HL-60 (cell line): ENCODE measurements at regions not wholly inside any gene's neighbourhood (a gene's known extent, or its start where the extent isn't known, plus 50 kb on each side); places are given as distances from the start of the nearest gene placed in this dataset.

Source experiments
- DNase-seq, 2 experiments: peaks; one replicate each; pipeline ENCODE4 v3.0.0-alpha.2; 2010 to 2020; ENCODE audit warnings: low read depth in 1 of 2, low spot score in 1 of 2
- H3K27ac ChIP-seq: fragments of 250-450 bp; sonication (Bioruptor Pico); replicated peaks from 2 replicates; pipeline ENCODE4 v1.5.1; 2020; ENCODE audit warnings: mild to moderate bottlenecking, moderate library complexity
- H3K27me3 ChIP-seq: fragments of 250-450 bp; sonication (Bioruptor Pico); 2 replicates; pipeline ENCODE4 v1.5.1; 2021; ENCODE audit warnings: mild to moderate bottlenecking, moderate library complexity; ENCODE audit not compliant: insufficient read depth, poor library complexity, severe bottlenecking
- H3K4me3 ChIP-seq: replicated peaks from 2 replicates; pipeline ENCODE4 v1.5.1; 2011; ENCODE audit warnings: mild to moderate bottlenecking, control low read depth, low read length; ENCODE audit not compliant: insufficient read depth
- GABPA ChIP-seq: IDR thresholded peaks from 2 replicates; pipeline ENCODE4 v1.6.1; 2012; ENCODE audit warnings: low read depth
- POLR2AphosphoS5 ChIP-seq: IDR thresholded peaks from 2 replicates; pipeline ENCODE4 v1.6.1; 2012; ENCODE audit warnings: low read depth
- SPI1 ChIP-seq: IDR thresholded peaks from 2 replicates; pipeline ENCODE4 v1.6.1; 2012; ENCODE audit warnings: low read depth, mild to moderate bottlenecking, borderline replicate concordance
- TF ChIP-seq, protein P1 (sequence below): IDR thresholded peaks from one replicate; pipeline ENCODE4 v1.5.1; 2011; ENCODE audit warnings: low read length, control low read depth, inconsistent platforms; ENCODE audit not compliant: insufficient read depth
- TF ChIP-seq, protein P2 (sequence below): IDR thresholded peaks from 2 replicates; pipeline ENCODE4 v1.6.1; 2012; ENCODE audit warnings: low read depth; ENCODE audit not compliant: insufficient replicate concordance

DNA sequence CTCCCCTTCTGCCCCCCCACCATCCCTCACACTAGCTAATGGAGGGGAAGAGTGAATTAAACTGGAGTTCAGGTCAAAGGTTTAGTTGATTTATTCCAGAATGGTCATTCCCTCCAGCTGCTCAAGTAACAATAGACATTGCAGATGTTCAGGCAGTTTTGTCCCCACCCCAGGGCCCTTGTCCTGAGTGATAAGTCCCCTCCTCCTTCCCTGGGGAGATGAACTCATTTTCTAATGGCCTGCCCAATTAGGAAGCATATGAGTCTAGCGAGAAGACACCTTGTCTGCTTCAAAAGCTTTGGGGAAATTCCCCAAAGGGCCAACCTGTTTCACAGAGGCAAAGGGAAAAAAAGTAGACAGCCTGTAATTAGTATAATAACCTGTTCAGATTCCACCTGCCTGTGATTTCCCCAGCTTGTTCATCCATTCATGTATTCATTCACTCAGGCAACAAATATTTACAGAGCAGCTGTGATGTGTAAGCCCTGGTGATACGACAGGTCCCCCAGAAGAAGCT, 165.3 kb downstream of the SHQ1 start:
- TF ChIP-seq, protein P1, sequence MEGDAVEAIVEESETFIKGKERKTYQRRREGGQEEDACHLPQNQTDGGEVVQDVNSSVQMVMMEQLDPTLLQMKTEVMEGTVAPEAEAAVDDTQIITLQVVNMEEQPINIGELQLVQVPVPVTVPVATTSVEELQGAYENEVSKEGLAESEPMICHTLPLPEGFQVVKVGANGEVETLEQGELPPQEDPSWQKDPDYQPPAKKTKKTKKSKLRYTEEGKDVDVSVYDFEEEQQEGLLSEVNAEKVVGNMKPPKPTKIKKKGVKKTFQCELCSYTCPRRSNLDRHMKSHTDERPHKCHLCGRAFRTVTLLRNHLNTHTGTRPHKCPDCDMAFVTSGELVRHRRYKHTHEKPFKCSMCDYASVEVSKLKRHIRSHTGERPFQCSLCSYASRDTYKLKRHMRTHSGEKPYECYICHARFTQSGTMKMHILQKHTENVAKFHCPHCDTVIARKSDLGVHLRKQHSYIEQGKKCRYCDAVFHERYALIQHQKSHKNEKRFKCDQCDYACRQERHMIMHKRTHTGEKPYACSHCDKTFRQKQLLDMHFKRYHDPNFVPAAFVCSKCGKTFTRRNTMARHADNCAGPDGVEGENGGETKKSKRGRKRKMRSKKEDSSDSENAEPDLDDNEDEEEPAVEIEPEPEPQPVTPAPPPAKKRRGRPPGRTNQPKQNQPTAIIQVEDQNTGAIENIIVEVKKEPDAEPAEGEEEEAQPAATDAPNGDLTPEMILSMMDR = no peak
- TF ChIP-seq GABPA (no peak), POLR2AphosphoS5 (no peak), SPI1 (no peak)
- TF ChIP-seq, protein P2, sequence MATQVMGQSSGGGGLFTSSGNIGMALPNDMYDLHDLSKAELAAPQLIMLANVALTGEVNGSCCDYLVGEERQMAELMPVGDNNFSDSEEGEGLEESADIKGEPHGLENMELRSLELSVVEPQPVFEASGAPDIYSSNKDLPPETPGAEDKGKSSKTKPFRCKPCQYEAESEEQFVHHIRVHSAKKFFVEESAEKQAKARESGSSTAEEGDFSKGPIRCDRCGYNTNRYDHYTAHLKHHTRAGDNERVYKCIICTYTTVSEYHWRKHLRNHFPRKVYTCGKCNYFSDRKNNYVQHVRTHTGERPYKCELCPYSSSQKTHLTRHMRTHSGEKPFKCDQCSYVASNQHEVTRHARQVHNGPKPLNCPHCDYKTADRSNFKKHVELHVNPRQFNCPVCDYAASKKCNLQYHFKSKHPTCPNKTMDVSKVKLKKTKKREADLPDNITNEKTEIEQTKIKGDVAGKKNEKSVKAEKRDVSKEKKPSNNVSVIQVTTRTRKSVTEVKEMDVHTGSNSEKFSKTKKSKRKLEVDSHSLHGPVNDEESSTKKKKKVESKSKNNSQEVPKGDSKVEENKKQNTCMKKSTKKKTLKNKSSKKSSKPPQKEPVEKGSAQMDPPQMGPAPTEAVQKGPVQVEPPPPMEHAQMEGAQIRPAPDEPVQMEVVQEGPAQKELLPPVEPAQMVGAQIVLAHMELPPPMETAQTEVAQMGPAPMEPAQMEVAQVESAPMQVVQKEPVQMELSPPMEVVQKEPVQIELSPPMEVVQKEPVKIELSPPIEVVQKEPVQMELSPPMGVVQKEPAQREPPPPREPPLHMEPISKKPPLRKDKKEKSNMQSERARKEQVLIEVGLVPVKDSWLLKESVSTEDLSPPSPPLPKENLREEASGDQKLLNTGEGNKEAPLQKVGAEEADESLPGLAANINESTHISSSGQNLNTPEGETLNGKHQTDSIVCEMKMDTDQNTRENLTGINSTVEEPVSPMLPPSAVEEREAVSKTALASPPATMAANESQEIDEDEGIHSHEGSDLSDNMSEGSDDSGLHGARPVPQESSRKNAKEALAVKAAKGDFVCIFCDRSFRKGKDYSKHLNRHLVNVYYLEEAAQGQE = no peak
- Histone ChIP-seq H3K27ac (no peak overlapping the region), H3K27me3 (no peaks in the 10 kb centered on the region), H3K4me3 (no peak overlapping the region)
- no peak for DNase-seq

DNA sequence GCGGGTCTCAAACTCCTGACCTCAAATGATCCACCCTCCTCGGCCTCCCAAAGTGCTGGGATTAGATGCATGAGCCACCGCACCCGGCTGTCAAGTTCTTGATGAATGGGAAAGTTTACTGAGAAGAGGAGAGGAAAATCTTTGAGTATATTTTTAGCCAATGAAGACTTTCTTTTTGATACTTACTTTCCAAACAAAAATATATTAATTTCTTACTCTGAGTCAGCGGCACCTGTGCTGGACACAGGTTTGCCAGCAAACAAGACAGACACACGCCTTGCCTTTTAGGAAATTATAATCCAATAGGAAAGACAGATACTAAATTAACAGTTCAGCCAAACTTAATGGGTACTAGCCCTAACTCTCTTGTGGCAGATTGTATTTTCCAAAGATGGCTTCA, 166.6 kb downstream of the SHQ1 start:
- Histone ChIP-seq H3K27me3 (no peaks in the 10 kb centered on the region), H3K27ac (no peak overlapping the region), H3K4me3 (no peak overlapping the region)
- no peak for DNase-seq
- TF ChIP-seq SPI1 (no peak), GABPA (no peak), POLR2AphosphoS5 (no peak)
- TF ChIP-seq, protein P1 = no peak
- TF ChIP-seq, protein P2 = no peak

DNA sequence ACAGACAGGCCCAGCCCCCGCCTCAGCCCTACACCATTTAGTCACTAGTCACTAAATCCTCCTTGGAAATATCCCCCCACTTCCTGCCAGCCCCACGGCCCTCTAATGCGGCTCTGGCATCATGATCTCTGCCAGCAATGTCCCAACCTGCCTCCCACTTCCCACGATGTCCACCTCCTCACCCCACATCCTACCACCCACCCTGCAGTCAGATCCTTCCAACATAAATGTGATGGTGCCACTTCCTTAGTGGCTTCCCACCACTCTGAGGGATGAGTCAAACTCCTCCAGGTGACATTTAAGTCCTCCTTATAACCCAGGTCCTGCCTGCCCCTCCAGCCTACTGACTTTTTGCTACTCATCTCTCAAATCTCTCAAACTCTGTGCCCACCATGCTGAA, 167.5 kb downstream of the SHQ1 start:
- TF ChIP-seq, protein P1 = no peak
- TF ChIP-seq, protein P2 = no peak
- no peak for TF ChIP-seq POLR2AphosphoS5
- TF ChIP-seq SPI1 = no peak
- TF ChIP-seq GABPA = no peak
- DNase-seq = no peak
- Histone ChIP-seq H3K27ac (no peak overlapping the region), H3K4me3 (no peak overlapping the region), H3K27me3 (no peaks in the 10 kb centered on the region)
